PC-9 (cell line): ENCODE measurements at regions not wholly inside any gene's neighbourhood (a gene's known extent, or its start where the extent isn't known, plus 50 kb on each side); places are given as distances from the start of the nearest gene placed in this dataset.

Experiments
- EZH2 ChIP-seq: fragments of 200-600 bp; sonication (generic); IDR thresholded peaks from 2 replicates; pipeline ENCODE4 v1.8.0; 2017; ENCODE audit warnings: antibody characterized with exemption, low read depth
- TF ChIP-seq, protein P1 (sequence below): fragments of 200-600 bp; sonication (generic); conservative IDR thresholded peaks from 2 replicates; pipeline ENCODE4 v1.6.1; 2017; ENCODE audit warnings: mixed run types, antibody characterized with exemption, mild to moderate bottlenecking, moderate library complexity

DNA sequence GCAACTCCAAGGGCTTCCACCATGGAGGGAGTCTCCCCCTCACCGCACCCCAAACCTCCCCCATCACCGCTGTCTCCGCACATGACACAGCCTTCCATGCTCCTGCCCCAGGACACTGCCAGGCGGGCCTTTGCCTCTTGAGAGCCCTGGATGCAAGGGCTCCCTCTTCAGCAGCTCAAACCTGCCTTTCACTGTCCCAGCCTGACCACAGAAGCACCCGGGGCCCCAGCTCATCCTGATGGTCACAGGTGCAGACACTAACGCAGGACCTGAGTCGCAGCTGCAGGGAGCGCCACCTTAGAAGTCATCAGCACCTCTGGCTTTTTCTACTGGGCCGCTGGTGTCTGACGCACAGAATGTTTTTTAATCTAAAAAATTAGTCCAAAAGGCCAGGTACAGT lies 54.0 kb downstream of the SYNE3 start:
- TF ChIP-seq, protein P1, sequence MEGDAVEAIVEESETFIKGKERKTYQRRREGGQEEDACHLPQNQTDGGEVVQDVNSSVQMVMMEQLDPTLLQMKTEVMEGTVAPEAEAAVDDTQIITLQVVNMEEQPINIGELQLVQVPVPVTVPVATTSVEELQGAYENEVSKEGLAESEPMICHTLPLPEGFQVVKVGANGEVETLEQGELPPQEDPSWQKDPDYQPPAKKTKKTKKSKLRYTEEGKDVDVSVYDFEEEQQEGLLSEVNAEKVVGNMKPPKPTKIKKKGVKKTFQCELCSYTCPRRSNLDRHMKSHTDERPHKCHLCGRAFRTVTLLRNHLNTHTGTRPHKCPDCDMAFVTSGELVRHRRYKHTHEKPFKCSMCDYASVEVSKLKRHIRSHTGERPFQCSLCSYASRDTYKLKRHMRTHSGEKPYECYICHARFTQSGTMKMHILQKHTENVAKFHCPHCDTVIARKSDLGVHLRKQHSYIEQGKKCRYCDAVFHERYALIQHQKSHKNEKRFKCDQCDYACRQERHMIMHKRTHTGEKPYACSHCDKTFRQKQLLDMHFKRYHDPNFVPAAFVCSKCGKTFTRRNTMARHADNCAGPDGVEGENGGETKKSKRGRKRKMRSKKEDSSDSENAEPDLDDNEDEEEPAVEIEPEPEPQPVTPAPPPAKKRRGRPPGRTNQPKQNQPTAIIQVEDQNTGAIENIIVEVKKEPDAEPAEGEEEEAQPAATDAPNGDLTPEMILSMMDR: no peak
- TF ChIP-seq EZH2: no peak
